ENCODE measurements at regions not wholly inside any gene's neighbourhood (a gene's known extent, or its start where the extent isn't known, plus 50 kb on each side); places are given as distances from the start of the nearest gene placed in this dataset.

DNA sequence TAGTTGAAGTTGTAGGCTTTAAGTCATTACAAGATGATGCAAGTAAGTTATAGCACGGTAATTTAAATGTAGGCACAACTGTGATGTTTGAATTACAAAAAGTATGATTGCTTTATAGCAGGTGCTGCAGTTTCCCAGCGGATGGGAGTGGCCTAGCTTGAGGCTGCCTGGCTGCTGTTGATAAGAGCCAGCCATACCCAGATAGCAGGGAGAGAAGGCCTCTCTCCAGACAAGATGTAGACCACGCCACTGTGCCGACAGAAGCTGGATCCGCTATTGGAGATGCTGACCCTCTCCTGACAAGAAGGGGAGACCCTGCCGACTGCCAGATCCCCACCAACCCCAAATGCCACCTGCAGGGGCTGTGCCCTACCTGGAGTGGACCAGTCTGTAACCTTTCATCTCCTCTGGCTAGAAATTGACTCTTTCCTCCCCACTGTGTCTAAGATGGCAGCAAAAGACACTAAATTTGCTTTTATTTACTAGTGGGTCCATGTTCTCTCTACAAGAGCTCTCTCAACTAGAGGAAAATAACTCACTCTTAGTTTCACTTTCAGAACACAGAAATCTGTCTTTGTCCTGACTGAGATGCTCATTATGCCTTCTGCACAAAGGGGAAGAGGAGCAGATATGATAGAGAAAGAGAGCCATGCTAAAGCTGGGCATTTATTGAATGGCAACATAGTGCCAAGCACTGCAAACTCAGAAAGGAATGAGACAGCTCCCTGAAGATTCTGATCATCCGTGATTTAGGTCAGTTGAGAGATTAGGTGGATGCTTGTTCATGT lies 127.9 kb downstream of the URB2 start:
- intact Hi-C loops (cut with DNase I; ENCODE audit: low total_unique reads) (no loop called here), in situ Hi-C loops (cut with MboI; ENCODE audit: low sequenced_read_pairs in 4 of 4) (no loop called here)
- Histone ChIP-seq H3K4me1 (no peaks in the 10 kb centered on the region), H3K27ac (no peak overlapping the region), H3K4me3 (no peak overlapping the region), H3K9me3 (no peaks in the 10 kb centered on the region), H3K27me3 (no peaks in the 10 kb centered on the region), H3K36me3 (no peaks in the 10 kb centered on the region)
- TF ChIP-seq, protein P1, sequence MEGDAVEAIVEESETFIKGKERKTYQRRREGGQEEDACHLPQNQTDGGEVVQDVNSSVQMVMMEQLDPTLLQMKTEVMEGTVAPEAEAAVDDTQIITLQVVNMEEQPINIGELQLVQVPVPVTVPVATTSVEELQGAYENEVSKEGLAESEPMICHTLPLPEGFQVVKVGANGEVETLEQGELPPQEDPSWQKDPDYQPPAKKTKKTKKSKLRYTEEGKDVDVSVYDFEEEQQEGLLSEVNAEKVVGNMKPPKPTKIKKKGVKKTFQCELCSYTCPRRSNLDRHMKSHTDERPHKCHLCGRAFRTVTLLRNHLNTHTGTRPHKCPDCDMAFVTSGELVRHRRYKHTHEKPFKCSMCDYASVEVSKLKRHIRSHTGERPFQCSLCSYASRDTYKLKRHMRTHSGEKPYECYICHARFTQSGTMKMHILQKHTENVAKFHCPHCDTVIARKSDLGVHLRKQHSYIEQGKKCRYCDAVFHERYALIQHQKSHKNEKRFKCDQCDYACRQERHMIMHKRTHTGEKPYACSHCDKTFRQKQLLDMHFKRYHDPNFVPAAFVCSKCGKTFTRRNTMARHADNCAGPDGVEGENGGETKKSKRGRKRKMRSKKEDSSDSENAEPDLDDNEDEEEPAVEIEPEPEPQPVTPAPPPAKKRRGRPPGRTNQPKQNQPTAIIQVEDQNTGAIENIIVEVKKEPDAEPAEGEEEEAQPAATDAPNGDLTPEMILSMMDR (IDR thresholded peaks at IDR 0.05 in 4 of 5, conservative IDR thresholded peaks at IDR 0.05 in 1 of 5): no peak
- no peak for TF ChIP-seq POLR2A (IDR thresholded peaks at IDR 0.05)
- no peak for ATAC-seq
- no peak for DNase-seq

DNA sequence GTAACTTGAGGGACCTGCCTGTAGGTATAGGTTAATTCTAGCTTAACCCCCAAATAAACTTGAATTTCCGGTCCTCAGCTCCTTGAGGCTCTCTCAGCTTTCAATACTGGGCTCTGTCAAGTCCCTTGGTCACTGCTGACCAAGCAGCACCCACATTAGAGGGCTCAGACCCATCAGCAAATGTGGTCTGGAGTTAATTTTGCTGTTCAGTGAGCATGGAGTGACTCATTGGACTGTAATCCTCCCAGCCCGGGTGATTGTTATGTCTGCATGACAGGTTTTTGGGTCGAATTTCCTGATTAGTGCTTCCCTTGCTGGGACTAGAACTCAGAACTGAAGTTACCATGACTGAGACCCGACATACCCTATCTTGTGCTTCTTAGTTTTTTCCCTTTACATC lies 130.6 kb downstream of the URB2 start:
- Histone ChIP-seq H3K4me1 (no peaks in the 10 kb centered on the region), H3K4me3 (no peak overlapping the region), H3K27me3 (no peaks in the 10 kb centered on the region), H3K9me3 (no peaks in the 10 kb centered on the region), H3K27ac (no peak overlapping the region), H3K36me3 (no peaks in the 10 kb centered on the region)
- ATAC-seq (no peak), DNase-seq (no peak)
- intact Hi-C loops (cut with DNase I; ENCODE audit: low total_unique reads) (no loop called here), in situ Hi-C loops (cut with MboI; ENCODE audit: low sequenced_read_pairs in 4 of 4) (no loop called here)
- TF ChIP-seq POLR2A (IDR thresholded peaks at IDR 0.05): no peak
- TF ChIP-seq, protein P1 (IDR thresholded peaks at IDR 0.05 in 4 of 5, conservative IDR thresholded peaks at IDR 0.05 in 1 of 5): no peak

DNA sequence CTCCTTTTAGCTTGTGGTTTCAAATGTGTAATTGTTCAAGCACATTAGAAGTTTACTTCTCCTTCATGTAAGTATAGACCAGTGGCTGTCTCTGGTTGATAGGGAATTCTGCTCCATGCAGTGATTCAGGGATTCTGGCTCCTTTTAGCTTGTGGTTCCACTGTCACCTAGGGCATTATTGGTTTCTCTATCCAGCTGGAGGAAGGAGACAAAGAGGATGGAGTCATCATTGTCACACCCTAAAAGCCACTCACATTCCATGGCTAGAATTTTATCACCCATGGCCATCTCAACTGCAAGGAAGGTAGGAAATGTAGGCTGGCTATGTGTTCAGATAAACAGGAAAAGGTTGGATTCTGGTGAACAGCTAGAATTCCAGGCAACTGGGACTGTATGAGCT lies 131.2 kb downstream of the URB2 start:
- intact Hi-C loops (cut with DNase I; ENCODE audit: low total_unique reads): no loop called here
- Histone ChIP-seq H3K36me3 (no peaks in the 10 kb centered on the region), H3K9me3 (no peaks in the 10 kb centered on the region), H3K27ac (no peak overlapping the region), H3K27me3 (no peaks in the 10 kb centered on the region), H3K4me3 (no peak overlapping the region), H3K4me1 (no peaks in the 10 kb centered on the region)
- ATAC-seq: no peak
- DNase-seq: no peak
- TF ChIP-seq POLR2A (IDR thresholded peaks at IDR 0.05): no peak
- TF ChIP-seq, protein P1 (IDR thresholded peaks at IDR 0.05 in 4 of 5, conservative IDR thresholded peaks at IDR 0.05 in 1 of 5): no peak
- in situ Hi-C loops (cut with MboI; ENCODE audit: low sequenced_read_pairs in 4 of 4): no loop called here

DNA sequence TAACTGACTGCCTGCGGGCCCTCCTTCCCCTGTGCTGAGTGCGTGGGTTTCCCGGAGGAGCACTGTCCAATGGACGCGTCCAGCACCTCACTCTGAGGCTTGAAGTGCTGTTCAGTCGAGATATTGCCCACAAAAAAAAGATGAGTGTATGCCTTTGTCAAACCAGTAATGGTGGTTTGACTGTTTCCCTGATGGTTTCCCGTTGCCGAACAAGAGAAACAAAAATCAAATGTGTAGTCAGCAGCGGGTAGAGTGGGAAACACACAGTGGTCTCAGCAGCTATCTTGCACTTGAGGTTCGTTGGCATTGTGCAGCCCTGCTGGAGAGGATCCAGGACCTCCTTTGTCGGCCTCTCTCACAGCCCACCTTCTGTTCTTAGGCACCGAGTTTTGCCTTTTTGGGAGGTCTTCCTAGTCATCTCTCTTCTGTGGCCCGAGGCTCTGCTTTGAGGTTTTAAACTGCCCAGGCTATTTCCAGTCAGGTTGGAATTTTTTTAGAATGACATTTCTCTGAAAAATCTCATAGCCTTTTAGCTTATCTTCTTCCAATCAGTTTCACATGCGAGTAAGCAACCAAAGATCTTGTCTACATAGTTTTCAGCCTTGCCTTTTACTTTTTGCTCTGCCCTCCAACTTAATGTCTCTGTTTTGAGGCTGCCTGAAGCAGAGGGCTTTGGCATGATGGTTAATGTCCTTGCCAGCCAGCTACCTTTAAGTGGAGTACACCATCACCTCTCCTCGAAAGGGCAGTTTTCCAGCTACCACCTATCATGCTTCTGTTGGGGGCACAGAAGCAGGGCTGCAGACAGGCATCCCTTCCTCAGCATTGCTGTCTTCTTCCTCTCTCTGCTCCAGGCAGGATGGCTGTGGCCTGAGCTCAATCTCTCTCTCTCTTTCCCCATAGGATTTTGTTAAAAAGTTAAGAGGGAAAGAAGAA lies 132.3 kb downstream of the URB2 start:
- H3K27ac ChIP-seq: no peak overlapping the region
- no peak overlapping the region for H3K4me3 ChIP-seq
- H3K27me3 ChIP-seq: no peaks in the 10 kb centered on the region
- TF ChIP-seq, protein P1 (IDR thresholded peaks at IDR 0.05 in 4 of 5, conservative IDR thresholded peaks at IDR 0.05 in 1 of 5): no peak
- no peak for TF ChIP-seq POLR2A (IDR thresholded peaks at IDR 0.05)
- ATAC-seq (no peak), DNase-seq (no peak)
- intact Hi-C loops (cut with DNase I; ENCODE audit: low total_unique reads) (no loop called here), in situ Hi-C loops (cut with MboI; ENCODE audit: low sequenced_read_pairs in 4 of 4) (no loop called here)
- H3K36me3 ChIP-seq: no peaks in the 10 kb centered on the region
- H3K9me3 ChIP-seq: no peaks in the 10 kb centered on the region
- no peaks in the 10 kb centered on the region for H3K4me1 ChIP-seq
